CD4-positive, alpha-beta T cell treated with Interferon alpha-2 for 1 hour (primary cell): ENCODE measurements at regions not wholly inside any gene's neighbourhood (a gene's known extent, or its start where the extent isn't known, plus 50 kb on each side); places are given as distances from the start of the nearest gene placed in this dataset.

Experiments used
- DNase-seq, 2 donors: peaks; one replicate each; pipeline ENCODE4 v3.0.0-alpha.2; 2020 to 2022

DNA sequence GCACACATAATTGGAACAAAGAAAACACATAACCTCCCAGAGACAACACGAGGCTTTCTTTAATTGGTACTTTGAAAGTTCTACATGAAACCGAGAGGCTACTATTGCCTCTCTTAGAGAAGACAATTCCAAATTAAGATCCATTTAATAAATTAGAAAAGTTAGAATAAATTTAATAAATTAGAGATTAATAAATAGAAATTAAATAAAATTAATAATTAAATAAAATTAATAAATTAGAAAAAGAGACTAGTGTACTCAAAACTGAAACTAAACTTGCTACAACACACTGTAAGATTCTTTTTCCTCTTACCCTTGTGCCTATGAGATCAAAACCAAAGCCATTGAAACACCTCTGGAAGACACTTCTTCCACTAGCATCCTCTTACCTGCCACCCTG lies 199.0 kb downstream of the URB2 start:
- no peak for DNase-seq

GRCh38 chr1:229828461-229828860 lies 202.4 kb downstream of the URB2 start:
- no peak for DNase-seq

DNA sequence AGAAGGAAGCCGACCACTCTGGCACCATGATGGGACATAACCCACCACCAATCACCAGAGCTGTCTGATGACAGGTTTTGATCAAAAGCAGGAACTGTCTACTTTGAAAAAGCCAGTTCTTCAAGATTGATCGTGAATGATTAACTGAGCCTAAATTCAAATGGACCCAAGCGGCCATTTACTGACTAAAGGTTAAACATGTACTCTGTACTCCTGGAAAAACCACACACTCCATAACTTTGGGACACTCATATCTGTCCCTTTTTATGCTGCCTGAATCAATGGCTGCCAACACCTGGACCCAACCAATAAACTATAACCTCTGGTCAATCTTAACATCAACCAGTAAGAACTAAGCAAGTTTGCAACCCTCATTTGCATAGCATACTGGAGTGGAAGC lies 206.6 kb downstream of the URB2 start:
- no peak for DNase-seq

DNA sequence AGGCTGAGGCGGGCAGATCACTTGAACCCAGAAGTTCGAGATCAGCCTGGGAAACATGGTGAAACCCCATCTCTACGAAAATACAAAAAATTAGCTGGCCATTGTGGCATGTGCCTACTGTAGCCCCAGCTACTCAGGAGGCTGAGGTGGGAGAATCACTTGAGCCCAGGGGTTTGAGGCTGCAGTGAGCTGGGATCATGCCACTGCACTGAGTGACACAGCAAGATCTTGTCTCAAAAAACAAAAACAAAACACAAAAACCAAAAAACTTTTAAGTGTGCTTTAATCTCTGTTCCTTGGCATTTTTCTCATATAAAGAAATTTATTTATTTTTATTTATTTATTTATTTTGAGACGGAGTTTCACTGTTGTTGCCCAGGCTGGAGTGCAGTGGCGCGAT lies 208.2 kb downstream of the URB2 start:
- no peak for DNase-seq

- DNase-seq = no peak
Measured at GRCh38 chr1:229835226-229835625, 209.2 kb downstream of the URB2 start.

GRCh38 chr1:229836324-229836723 lies 210.3 kb downstream of the URB2 start:
- DNase-seq = no peak

DNA sequence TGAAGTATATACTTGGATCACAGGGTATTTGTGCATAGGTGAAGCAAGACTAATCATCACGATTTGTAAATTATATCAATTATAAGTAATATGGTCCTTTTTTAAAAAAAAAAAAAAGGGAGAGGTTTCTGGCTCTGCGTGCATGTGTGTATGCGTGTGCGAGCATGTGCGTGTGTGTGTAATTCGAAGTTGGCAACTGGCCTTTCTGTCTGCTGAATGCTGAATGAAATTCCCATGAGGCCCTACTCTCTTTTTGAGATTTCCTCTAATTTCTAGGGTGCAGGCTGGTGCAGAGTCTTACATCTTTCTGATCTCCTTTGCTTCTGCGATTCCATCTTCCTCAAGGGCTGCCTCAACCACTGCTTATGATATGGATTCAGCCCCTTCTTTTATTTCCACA lies 212.2 kb downstream of the URB2 start:
- no peak for DNase-seq

DNA sequence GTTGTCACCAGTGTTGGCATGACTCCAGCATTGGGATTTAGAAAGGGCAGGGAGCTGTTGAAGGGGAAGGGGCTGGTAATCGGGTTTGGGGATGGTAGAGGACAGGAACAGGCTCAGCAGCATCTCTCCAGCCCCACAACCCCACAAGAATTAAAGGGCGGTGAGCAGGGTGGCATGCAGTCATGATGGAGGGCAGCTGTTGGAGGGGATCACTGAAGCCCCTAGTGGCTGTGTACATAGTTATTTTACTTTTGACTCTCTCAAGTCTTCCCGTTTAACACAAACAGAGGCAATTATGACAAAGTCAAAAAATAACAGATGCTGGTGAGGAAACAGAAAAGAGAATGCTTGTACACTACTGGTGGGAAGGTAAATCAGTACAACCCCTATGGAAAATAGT lies 213.8 kb downstream of the URB2 start:
- no peak for DNase-seq

GRCh38 chr1:229841230-229841629 lies 215.2 kb downstream of the URB2 start:
- DNase-seq = no peak

- DNase-seq = no peak
Measured at GRCh38 chr1:229842302-229843255, 216.5 kb downstream of the URB2 start.

DNA sequence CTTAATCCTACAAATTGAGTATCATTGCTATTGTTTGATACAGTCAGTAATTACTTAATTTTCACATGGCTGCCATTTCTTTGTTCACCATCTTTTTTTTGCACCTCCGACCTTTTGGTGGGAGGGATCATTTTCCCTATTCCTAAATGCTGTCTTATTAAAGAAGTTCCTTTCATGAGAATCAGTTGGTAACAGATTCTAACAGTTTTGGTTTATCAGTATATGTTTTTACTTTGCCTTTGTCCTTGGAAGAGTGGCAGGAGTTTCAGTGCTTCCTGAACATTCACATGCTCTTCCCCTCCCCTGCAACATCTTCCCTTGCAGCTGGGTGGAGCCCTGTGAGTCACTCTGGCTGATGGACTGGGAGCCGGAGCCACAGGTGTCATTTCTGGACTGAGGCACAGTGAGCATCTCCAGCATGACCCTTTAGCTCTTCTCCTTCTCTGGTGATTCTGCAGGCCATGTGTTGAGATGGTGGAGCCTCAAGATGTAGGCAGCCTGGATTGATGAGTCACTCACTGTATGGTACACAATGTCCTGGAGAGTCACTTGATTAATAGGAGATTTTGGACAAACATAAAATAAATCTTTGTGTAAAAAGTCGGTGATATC lies 217.7 kb downstream of the URB2 start:
- no peak for DNase-seq

- DNase-seq = no peak
Measured at GRCh38 chr1:229844675-229845074, 218.6 kb downstream of the URB2 start.

GRCh38 chr1:229845410-229846138 lies 219.5 kb downstream of the URB2 start:
- no peak for DNase-seq

DNA sequence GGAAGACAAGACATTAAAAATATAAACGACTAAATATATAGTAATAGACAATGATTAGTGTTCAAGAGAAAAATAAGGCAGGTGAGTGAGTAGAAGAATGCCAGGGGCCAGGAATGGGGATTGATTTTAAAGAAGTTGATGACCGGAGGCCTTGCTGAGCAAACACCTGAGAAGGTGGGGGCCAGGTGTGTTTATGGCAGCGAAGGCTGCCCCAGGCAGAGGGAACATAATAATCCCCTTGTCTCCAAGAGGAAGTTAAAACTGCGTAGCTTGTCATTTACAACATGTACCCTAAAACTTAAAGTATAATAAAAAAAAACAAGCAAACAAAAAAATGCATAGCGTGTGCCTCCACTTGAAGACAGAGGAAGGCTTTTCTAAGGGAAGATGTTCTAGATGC lies 220.3 kb downstream of the URB2 start:
- no peak for DNase-seq

DNA sequence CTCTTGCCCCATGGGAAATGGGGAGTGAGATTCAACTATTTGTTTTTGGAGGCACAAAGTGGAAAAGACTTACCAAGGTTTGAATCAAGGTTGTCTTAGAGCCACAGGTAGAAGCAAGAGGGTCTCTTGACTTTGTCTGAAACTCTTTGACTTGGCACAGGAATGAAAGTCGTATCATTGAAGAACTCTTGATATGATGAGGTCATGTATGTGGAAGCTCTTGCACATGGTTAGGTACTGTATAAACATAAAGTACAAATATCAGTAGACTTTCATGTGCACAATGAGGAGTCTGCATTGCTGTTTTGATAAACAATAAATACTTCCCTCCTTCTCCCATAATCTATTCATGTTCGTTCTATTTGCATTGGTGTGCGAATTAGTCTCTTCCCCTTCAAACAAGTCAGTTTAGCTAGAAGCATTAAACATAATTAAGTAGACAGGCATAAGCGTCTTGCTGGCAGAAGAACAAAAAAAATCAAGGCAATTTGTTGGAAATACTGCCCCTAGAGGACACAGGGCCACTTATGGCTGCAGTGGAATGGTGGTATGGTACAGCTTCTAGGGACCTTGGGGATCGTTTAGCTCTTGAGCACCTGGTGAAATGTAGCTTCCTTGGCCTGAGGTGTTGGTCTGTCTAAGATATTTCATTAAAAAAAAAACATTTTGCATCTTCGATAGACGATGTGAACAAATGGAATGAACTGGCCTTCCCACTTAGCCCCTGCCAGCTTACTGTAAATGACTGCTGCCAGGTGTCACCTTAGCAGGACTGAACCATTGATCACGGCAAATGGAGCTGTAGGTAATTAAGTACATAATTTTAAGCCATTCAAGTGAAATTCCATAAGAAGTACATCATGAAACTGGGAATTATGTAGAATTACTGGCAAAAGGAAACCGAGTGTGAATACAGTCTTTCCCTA lies 218.0 kb upstream of the GALNT2 start:
- no peak for DNase-seq

DNA sequence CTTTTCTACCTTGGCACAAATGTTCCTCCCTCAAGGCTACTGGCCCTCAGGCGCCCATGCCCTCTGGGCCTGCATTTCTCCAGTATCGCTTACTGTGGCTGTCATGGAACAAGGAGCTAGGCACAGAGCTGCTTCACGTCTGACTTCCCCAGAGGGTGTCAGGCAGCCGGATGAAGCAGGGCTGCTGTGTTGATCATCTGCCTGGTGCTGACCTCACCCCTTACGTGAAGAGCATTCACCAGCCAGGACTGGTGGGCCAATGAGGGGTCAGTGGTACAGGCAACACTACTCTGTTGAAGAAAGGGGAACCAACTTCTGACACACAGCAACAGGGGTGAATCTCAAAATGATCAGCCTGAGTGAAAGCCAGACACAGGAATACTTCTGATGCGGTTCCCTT lies 215.5 kb upstream of the GALNT2 start:
- DNase-seq = no peak

GRCh38 chr1:229853751-229854150 lies 213.3 kb upstream of the GALNT2 start:
- no peak for DNase-seq

GRCh38 chr1:229854620-229855019 lies 212.4 kb upstream of the GALNT2 start:
- no peak for DNase-seq

GRCh38 chr1:229856009-229856650 lies 210.9 kb upstream of the GALNT2 start:
- DNase-seq = peak; percentile 12 to 50

GRCh38 chr1:229857585-229857984 lies 209.5 kb upstream of the GALNT2 start:
- no peak for DNase-seq

GRCh38 chr1:229859026-229859425 lies 208.0 kb upstream of the GALNT2 start:
- DNase-seq = no peak

GRCh38 chr1:229860926-229861325 lies 206.1 kb upstream of the GALNT2 start:
- DNase-seq = no peak
